Astrocyte (in vitro differentiated cells and primary cell): ENCODE measurements at regions not wholly inside any gene's neighbourhood (a gene's known extent, or its start where the extent isn't known, plus 50 kb on each side); places are given as distances from the start of the nearest gene placed in this dataset.
"Not testable (repeated sequence)": the region's sequence is repeated elsewhere in the genome, so short reads cannot be mapped to it uniquely, and the experiment has no call there.

ENCODE experiments used
- CTCF ChIP-seq: IDR thresholded peaks from 2 replicates; pipeline ENCODE4 v1.5.1; 2011; ENCODE audit warnings: low read depth, mild to moderate bottlenecking, inconsistent platforms, low read length, moderate library complexity; ENCODE audit not compliant: insufficient read depth
- EZH2 ChIP-seq: IDR thresholded peaks from 2 replicates; pipeline ENCODE4 v1.6.1; 2012; ENCODE audit warnings: mild to moderate bottlenecking, low read length, inconsistent platforms; ENCODE audit not compliant: insufficient read depth

- TF ChIP-seq CTCF, EZH2: not testable (repeated sequence)
Measured at GRCh38 chr9:40909111-40909510, 219.4 kb downstream of the FOXD4L6 start.
